Eye (tissue), 1 donor: ENCODE measurements at regions not wholly inside any gene's neighbourhood (a gene's known extent, or its start where the extent isn't known, plus 50 kb on each side); places are given as distances from the start of the nearest gene placed in this dataset.
"Not testable (repeated sequence)": the region's sequence is repeated elsewhere in the genome, so short reads cannot be mapped to it uniquely, and the experiment has no call there.

Source experiments
- DNase-seq: peaks from one replicate; pipeline ENCODE4 v3.0.0-alpha.2; 2015

- no peak for DNase-seq
Observed at GRCh38 chrX:1779626-1780025, 164.8 kb downstream of the ASMT start.

GRCh38 chrX:1781766-1782165, 166.9 kb downstream of the ASMT start:
- DNase-seq = no peak

- no peak for DNase-seq
Observed at GRCh38 chrX:1784773-1785172, 169.9 kb downstream of the ASMT start.

- no peak for DNase-seq
Observed at GRCh38 chrX:1788300-1788911, 173.5 kb downstream of the ASMT start.

- no peak for DNase-seq
Observed at GRCh38 chrX:1792636-1793035, 177.8 kb downstream of the ASMT start.

- DNase-seq = no peak
Observed at GRCh38 chrX:1794586-1794985, 179.7 kb downstream of the ASMT start.

GRCh38 chrX:1802912-1803311, 188.1 kb downstream of the ASMT start:
- no peak for DNase-seq

GRCh38 chrX:1803741-1804140, 188.9 kb downstream of the ASMT start:
- no peak for DNase-seq

GRCh38 chrX:1807301-1807731, 192.5 kb downstream of the ASMT start:
- peak; percentile 70 for DNase-seq

- no peak for DNase-seq
Observed at GRCh38 chrX:1809581-1809980, 194.7 kb downstream of the ASMT start.

- DNase-seq = no peak
Observed at GRCh38 chrX:1813809-1814208, 198.9 kb downstream of the ASMT start.

- no peak for DNase-seq
Observed at GRCh38 chrX:1815456-1816175, 200.8 kb downstream of the ASMT start.

- DNase-seq = not testable (repeated sequence)
Observed at GRCh38 chrX:1816387-1816982, 201.6 kb downstream of the ASMT start.

GRCh38 chrX:1821846-1822245, 207.0 kb downstream of the ASMT start:
- no peak for DNase-seq

- DNase-seq = no peak
Observed at GRCh38 chrX:1824855-1825254, 210.0 kb downstream of the ASMT start.

GRCh38 chrX:1833656-1834360, 218.9 kb downstream of the ASMT start:
- DNase-seq = peak; percentile 46

GRCh38 chrX:1835056-1835455, 220.2 kb downstream of the ASMT start:
- DNase-seq = peak; percentile 68

- DNase-seq = no peak
Observed at GRCh38 chrX:1836683-1837082, 221.8 kb downstream of the ASMT start.

GRCh38 chrX:1841746-1842145, 226.9 kb downstream of the ASMT start:
- no peak for DNase-seq

GRCh38 chrX:1847000-1847399, 232.1 kb downstream of the ASMT start:
- DNase-seq = not testable (repeated sequence)

- DNase-seq = not testable (repeated sequence)
Observed at GRCh38 chrX:1847790-1848189, 232.9 kb downstream of the ASMT start.

GRCh38 chrX:1851527-1851926, 236.7 kb downstream of the ASMT start:
- no peak for DNase-seq

- DNase-seq = no peak
Observed at GRCh38 chrX:1852082-1852481, 237.2 kb downstream of the ASMT start.

- DNase-seq = no peak
Observed at GRCh38 chrX:1853447-1853846, 238.6 kb downstream of the ASMT start.
